Amniotic stem cell (primary cell): ENCODE measurements at regions not wholly inside any gene's neighbourhood (a gene's known extent, or its start where the extent isn't known, plus 50 kb on each side); places are given as distances from the start of the nearest gene placed in this dataset.

Source experiments
- DNase-seq: peaks from one replicate; lab custom pipeline; 2025; lab: John Stamatoyannopoulos, UW

DNA sequence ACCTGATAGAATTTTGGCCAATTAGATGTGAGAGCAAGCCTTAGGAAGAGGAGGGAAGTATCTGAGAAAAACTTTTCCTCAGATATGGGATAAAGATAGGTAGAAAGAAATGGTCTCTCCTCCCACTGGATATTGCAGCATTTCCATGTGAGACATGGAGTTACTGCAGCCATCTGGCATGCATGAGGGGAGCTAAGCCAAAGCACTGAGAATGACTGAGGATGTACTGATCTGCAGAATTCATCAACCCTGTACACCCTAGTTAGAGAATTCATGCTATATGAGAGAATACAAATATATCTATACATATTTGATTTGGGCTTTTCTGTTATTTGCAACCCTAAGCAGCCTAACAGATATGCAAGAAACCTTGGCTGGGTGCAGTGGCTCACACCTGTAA lies 52.5 kb upstream of the RPL34 start:
- no peak for DNase-seq

DNA sequence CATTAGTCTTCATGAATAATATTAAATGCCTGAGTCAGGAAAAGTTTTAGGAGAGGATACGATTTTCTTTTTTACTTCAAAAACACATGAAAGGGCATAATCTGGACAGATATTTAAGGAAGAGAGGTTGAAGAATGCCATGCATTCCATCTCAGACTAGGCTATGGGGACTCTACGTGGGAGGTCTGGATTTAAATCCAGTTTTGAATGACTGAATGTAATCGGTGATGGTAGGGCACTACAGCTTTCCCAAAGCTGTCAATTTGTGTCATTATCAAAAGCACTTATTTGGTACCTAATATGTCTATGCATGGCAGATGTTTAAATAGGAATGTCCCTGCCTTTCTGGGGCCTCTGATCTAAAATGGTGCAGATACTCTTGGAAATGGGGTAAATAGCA lies 59.3 kb upstream of the RPL34 start:
- DNase-seq = no peak

- no peak for DNase-seq
Measured at GRCh38 chr4:108560616-108561015, 59.8 kb upstream of the RPL34 start.

DNA sequence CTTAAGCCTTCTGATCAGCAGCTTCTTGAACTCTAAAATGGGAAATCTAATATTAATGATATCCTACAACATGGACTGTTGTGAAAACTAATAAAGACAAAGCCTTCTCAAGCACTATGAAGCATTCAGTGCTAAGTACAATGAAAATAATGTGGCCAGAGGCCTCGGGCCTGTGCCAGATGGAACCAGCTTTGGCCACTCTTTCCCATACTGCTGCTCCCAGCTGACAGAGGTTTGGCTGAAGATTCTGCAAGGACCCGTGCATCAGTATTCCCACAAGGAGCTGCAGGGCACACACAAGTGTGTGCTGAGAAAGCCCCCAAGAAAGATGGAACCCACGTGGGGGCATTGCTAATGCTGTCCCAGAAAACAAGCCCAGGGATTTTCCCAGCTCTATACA lies 60.5 kb upstream of the RPL34 start:
- no peak for DNase-seq

DNA sequence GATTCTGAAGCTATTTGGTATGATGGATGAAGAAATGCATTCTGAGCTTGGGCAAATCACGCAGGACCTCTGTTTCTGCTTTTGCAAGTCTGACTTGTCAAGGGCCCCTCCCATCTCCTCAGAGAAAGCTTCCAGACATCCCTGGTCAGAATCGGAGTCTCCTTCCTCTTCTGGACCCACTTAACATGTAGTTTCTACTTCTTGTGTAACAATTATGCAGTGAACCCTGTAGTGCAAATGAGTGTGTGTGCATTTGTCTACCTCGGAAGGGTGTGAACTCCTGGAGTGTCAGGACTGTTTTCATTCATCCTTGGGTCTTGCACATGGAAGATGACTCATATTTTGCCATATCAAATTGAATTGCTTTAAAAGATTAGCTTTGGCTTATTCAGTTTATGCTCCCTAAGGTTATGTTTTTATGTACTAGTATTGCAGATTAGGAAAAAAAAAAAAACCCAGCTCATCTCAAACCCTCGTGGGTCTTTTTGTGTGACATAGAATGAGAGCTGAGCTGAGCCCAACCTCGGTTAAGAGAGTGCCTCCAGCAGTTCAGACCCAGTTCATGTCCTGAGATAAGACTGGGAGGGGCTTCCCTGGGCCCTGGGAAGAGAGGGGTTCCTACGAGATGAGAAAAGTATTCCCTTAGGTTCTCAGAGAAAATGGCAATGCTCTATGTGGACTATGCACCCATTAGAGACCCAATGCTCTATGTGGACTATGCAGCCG lies 61.1 kb upstream of the RPL34 start:
- DNase-seq = no peak

GRCh38 chr4:108556588-108557200 lies 63.7 kb upstream of the RPL34 start:
- DNase-seq = no peak

GRCh38 chr4:108556166-108556565 lies 64.2 kb upstream of the RPL34 start:
- no peak for DNase-seq

DNA sequence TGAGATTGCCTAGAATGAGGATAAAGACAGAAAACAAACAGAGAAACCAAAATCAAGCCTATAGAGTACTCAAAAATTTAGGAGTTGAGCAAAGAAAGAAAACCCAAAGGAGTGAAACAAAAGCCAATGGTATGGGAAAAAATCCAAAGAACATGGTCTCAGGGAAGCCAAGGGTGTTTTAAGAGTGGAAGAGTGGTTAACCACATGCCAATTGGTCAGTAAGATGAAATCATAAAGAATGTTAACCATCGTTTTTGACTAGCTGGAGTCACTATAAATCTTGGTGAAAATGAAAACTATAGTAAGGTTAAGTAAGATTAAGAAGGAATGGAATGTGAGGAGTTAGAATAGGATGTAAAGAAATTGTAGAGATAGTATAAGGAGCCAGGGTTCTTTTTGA lies 64.7 kb upstream of the RPL34 start:
- no peak for DNase-seq

- no peak for DNase-seq
Measured at GRCh38 chr4:108547682-108548081, 72.7 kb upstream of the RPL34 start.

GRCh38 chr4:108546728-108547127 lies 73.6 kb upstream of the RPL34 start:
- DNase-seq = no peak

GRCh38 chr4:108544481-108544880 lies 75.9 kb upstream of the RPL34 start:
- no peak for DNase-seq

DNA sequence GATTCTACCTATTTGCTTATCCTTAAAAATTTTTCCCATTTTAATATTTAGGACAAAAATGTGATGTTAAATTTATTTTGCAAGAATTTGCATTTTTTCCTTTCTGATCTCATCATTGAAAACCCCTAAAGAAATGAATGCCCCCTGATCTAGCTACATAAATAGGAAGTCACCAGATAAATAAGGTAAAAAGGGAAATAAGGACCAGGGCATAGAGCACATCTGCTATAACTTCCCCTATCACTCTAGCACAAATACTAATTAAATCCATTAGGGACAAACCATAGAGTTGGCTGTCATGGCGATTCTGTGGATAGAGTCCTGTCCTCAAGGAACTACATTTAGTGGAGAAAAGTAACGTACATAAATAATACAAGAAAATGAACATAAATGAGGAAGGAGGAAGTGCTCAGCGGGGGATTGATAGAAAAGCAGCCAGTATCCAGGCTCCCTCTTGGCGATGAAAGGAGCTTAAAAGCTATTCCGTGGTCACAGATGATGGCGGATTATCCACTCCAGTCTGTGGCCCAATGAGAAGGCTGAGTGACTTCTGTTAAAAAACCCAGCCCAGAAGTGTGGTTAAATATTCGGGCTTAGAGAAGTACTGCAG lies 76.9 kb upstream of the RPL34 start:
- DNase-seq = no peak

- DNase-seq = no peak
Measured at GRCh38 chr4:108540536-108540935, 79.8 kb upstream of the RPL34 start.

GRCh38 chr4:108536577-108536976 lies 83.8 kb upstream of the RPL34 start:
- no peak for DNase-seq

- DNase-seq = no peak
Measured at GRCh38 chr4:108535757-108536156, 84.6 kb upstream of the RPL34 start.

DNA sequence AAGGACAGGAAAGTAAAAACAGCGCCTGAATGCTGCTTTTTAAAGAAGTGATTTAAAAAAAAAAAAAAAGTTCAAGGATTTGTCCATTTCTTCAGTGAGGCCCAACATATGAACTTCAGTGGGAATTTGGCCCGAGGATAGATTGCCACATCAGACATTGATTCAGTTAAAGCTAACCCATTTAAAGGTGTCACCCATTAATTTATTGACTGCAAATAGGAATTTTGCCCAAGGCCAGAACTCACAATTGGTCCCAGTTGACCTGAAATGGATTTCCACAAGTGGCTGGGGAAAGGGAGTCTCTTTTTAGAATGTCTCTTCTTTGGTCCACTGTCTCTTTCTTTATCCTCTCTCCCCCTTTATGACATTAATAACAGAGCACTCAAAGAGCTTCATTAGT lies 86.5 kb upstream of the RPL34 start:
- DNase-seq = no peak

DNA sequence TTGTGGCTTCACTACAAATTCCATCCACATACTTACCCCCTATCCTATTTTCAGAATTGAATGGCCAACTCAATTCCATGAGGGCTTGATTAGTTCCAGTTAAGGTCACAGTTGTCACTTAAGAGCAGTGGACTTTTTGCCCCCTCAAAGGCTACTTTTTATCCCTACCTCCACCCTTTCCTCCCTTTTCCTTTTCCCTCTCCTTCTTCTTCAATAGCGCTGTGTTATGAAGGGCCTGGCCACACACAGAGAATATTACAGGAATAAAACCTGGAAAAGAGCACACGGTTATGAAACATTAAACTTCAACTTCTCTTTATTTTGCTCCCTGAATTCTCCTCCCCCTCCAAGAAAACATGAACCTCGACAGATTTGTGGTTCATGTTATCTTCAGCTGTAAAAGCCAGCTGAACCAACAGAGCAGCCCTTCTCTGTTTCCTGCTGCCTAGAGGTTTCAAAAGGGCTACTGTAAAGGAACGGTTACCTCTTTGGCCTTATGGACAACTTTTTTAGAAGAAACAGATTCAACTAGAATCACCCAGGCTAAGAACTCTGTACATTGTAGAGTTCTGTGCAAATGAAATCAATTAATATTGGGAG lies 87.0 kb upstream of the RPL34 start:
- DNase-seq = no peak

GRCh38 chr4:108532738-108533137 lies 87.6 kb upstream of the RPL34 start:
- no peak for DNase-seq

- no peak for DNase-seq
Measured at GRCh38 chr4:108532187-108532586, 88.2 kb upstream of the RPL34 start.

GRCh38 chr4:108531461-108531860 lies 88.9 kb upstream of the RPL34 start:
- no peak for DNase-seq

DNA sequence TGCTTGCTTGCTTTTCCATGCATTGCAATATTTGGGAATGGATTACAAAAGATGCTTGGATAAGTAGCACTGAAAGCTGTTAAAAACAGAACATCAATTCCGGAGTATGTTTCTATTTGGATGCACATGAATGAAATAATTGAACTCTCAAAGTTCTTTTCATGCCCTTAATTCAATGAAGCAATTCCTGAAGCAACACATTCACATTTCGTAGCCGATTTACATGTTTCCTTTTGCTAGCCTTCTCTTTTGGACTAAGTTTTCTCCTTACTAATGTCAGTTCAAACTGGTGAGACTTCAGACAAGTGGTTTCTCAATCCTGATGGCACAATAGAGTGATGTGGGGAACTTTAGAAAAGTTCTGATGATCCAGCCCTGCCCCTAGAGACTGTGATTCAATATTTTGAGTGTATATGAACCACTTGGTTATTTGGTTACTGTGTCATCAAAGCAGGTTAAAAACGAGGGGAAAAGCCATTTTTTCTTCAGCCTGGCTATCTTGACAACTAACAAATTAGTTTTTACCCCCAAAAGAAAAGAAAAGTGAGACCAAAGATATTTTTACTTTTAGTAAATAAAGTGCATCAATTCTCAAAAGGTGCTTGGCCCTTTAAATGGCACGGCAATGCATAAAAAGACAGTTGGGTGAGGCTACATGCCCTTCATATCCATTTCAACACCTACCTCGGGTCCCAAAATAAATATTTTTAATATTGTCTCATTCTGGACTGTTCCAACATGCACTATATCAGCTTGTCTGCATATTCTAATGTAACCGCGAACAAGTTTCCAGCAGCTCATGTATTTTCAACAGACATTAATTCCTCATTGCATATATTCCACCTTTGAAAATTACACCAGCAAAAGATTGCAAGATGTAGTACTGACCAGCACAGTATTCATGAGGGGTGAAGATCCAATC lies 90.1 kb upstream of the RPL34 start:
- DNase-seq = no peak

DNA sequence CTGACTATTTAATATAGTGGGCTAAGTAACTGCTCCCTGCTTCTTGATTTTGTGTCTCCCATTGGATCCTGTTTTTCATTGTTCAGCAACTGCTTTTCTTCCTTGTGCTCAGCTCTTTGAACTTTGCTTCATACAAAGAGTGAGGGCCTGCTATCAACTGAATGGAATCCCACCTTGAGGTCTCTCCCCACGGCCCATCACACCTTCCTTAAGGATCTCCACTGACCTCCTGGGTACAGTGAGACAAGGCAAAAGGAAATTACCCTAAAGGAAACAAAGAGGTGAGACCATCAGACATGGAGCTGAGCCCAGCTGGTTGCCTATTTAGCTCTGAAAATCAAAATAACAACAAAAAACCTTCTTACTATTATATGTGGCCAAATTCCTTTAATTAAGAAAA lies 91.3 kb upstream of the RPL34 start:
- no peak for DNase-seq
